ENCODE measurements at regions not wholly inside any gene's neighbourhood (a gene's known extent, or its start where the extent isn't known, plus 50 kb on each side); places are given as distances from the start of the nearest gene placed in this dataset.

DNA sequence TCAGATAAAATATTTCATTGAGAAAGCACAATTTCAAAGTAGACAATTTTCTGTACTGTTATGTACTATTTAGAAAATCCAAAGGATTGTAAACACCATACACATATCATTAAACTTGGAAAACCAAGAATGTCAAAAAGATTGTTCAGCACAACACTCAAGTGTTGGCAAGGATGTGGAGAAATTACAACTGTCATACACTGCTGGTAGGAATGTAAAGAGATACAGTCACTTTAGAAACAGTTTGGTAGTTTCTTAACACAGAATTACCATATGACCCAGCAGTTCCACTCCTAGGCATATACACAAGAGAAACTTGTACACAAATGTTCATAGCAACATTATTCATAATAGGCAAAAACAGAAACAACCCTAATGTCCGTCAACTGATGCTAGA lies 71.2 kb downstream of the OR2K2 start:
- no peaks in the 10 kb centered on the region for H3K9me3 ChIP-seq (ENCODE audit: control insufficient read depth in 2 of 3, low read length in 3 of 3)
- DNase-seq (no peak), ATAC-seq (no peak)
- H3K27me3 ChIP-seq (ENCODE audit: control insufficient read depth in 2 of 2, insufficient read depth in 2 of 2, low read length in 2 of 2) = no peaks in the 10 kb centered on the region
- Mint-ChIP-seq H3K4me3 (no peak overlapping the region), H3K9me3 (peaks cover 0 to 6% (median 0%) of the 10 kb centered on the region in 11 donors), H3K27me3 (peaks cover 0 to 18% (median 13%) of the 10 kb centered on the region in 5 donors), H3K27ac (no peak overlapping the region), H3K36me3 (no peaks in the 10 kb centered on the region), H3K4me1 (no peaks in the 10 kb centered on the region)
- ChIA-PET CTCF (no interaction called here), POLR2A (no interaction called here)
- H3K36me3 ChIP-seq (ENCODE audit: control insufficient read depth in 2 of 3, insufficient read depth in 3 of 3, low read length in 3 of 3) = no peaks in the 10 kb centered on the region
- intact Hi-C loops (cut with micrococcal nuclease) = no loop called here
- no peak overlapping the region for H3K4me3 ChIP-seq (ENCODE audit: low read length)
- H3K4me1 ChIP-seq (ENCODE audit: control insufficient read depth in 2 of 2, insufficient read depth in 2 of 2, low read length in 2 of 2) = no peaks in the 10 kb centered on the region
- no peak overlapping the region for H3K27ac ChIP-seq (ENCODE audit: low read depth, low read length)

DNA sequence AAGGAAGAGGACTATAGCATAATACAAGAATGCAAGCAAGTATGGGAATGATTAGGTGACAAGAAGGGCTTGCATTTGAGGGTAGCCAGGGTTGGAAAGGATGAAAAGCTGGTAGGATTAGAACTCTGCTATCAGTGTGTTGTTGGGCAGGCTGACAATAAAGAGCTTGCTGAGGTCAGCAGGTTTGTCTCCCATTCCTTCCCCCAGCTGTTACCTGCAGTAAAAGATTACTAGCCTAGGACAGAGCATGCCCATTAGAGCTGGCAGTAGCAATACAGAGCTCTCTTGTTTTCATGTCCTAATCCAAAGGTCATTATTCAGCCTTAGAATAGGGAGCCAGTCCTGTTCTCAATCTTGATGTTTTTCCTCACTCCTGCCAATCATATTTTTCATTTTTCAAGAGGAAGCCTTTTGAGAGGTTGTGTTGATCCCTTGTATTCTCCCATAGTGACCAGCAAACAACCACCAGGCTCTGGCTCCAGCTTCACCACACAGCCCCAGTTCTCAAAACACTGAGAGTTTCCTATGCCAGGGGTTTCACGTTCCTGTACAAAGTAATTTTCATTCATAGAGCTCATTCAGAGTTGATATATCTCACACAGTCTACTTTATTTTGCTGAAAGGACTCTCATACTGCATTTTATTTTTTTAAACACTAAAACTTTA lies 71.7 kb downstream of the OR2K2 start:
- no peak overlapping the region for H3K27ac Mint-ChIP-seq
- peaks cover 0 to 1% (median 0%) of the 10 kb centered on the region in 7 donors for H3K4me1 Mint-ChIP-seq
- no peak overlapping the region for H3K4me3 ChIP-seq (ENCODE audit: low read length)
- ChIA-PET POLR2A (no interaction called here), CTCF (no interaction called here)
- no peaks in the 10 kb centered on the region for H3K36me3 Mint-ChIP-seq
- no peaks in the 10 kb centered on the region for H3K27me3 ChIP-seq (ENCODE audit: control insufficient read depth in 2 of 2, insufficient read depth in 2 of 2, low read length in 2 of 2)
- no peak for DNase-seq
- ATAC-seq = no peak
- no peak overlapping the region for H3K27ac ChIP-seq (ENCODE audit: low read depth, low read length)
- intact Hi-C loops (cut with micrococcal nuclease) = no loop called here
- no peaks in the 10 kb centered on the region for H3K9me3 ChIP-seq (ENCODE audit: control insufficient read depth in 2 of 3, low read length in 3 of 3)
- H3K9me3 Mint-ChIP-seq = peaks cover 0 to 6% (median 0%) of the 10 kb centered on the region in 11 donors
- peaks cover 0 to 18% (median 13%) of the 10 kb centered on the region in 5 donors for H3K27me3 Mint-ChIP-seq
- H3K4me1 ChIP-seq (ENCODE audit: control insufficient read depth in 2 of 2, insufficient read depth in 2 of 2, low read length in 2 of 2) = no peaks in the 10 kb centered on the region
- H3K36me3 ChIP-seq (ENCODE audit: control insufficient read depth in 2 of 3, insufficient read depth in 3 of 3, low read length in 3 of 3) = no peaks in the 10 kb centered on the region
- no peak overlapping the region for H3K4me3 Mint-ChIP-seq

GRCh38 chr9:111253742-111254437 lies 76.1 kb downstream of the OR2K2 start:
- no peaks in the 10 kb centered on the region for H3K27me3 ChIP-seq (ENCODE audit: control insufficient read depth in 2 of 2, insufficient read depth in 2 of 2, low read length in 2 of 2)
- H3K27ac ChIP-seq (ENCODE audit: low read depth, low read length) = no peak overlapping the region
- peaks cover 0 to 1% (median 0%) of the 10 kb centered on the region in 7 donors for H3K4me1 Mint-ChIP-seq
- H3K4me3 Mint-ChIP-seq = no peak overlapping the region
- intact Hi-C loops (cut with micrococcal nuclease) = no loop called here
- peaks cover 0 to 10% (median 4%) of the 10 kb centered on the region in 5 donors for H3K27me3 Mint-ChIP-seq
- ChIA-PET POLR2A (no interaction called here), CTCF (no interaction called here)
- no peak overlapping the region for H3K4me3 ChIP-seq (ENCODE audit: low read length)
- no peaks in the 10 kb centered on the region for H3K36me3 Mint-ChIP-seq
- peaks cover 0 to 5% (median 0%) of the 10 kb centered on the region in 11 donors for H3K9me3 Mint-ChIP-seq
- H3K9me3 ChIP-seq (ENCODE audit: control insufficient read depth in 2 of 3, low read length in 3 of 3) = no peaks in the 10 kb centered on the region
- ATAC-seq (peak; percentile 32), DNase-seq (no peak)
- no peaks in the 10 kb centered on the region for H3K4me1 ChIP-seq (ENCODE audit: control insufficient read depth in 2 of 2, insufficient read depth in 2 of 2, low read length in 2 of 2)
- H3K36me3 ChIP-seq (ENCODE audit: control insufficient read depth in 2 of 3, insufficient read depth in 3 of 3, low read length in 3 of 3) = no peaks in the 10 kb centered on the region
- H3K27ac Mint-ChIP-seq = no peak overlapping the region

DNA sequence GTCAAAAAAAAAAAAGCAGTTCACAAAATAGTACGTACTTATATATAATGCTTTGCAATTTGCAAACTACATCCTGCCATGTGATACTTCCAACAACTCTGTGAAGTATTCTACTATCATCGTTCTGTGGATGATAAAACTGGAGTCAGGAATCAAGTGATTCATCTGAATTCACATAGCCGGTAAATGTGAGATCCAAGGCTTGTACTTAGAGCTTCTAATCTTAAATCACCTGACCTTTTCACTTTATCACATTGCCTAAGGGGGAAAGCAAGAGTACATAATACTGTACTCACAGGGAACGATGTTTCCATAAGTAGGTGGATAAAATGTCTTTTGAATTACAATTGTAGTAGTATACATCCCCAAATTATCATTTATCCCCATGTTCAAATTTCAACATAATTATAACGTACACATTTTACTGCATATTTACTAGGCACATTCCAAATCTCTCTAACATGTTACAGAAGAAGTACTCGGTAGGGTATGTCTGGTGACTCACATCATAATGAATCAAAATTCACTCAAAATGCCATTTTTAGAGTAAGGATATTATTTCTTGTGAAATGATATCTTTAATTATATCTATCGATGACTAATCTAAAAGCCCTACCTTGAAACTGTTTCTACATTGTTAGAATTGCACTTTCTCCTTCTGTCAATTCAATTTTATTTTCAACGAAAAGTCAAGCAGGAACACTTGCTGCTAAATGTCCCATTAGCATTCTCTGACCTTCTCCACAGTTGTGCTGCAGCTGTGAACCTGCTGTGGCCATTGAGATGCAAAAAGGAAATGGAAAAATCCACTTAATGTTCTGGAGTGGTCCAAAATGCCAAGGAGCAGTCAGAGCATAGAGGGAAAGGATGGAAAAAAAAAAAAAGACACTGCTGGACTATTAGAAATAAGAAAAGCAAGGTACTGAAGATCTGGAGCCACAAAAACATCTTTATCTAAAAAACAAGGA lies 78.9 kb downstream of the OR2K2 start:
- H3K4me3 Mint-ChIP-seq = no peak overlapping the region
- peaks cover 0 to 4% (median 0%) of the 10 kb centered on the region in 5 donors for H3K27me3 Mint-ChIP-seq
- H3K4me1 Mint-ChIP-seq = peaks cover 0 to 1% (median 0%) of the 10 kb centered on the region in 7 donors
- H3K27ac Mint-ChIP-seq = no peak overlapping the region
- intact Hi-C loops (cut with micrococcal nuclease) = no loop called here
- H3K27ac ChIP-seq (ENCODE audit: low read depth, low read length) = no peak overlapping the region
- ChIA-PET CTCF (no interaction called here), POLR2A (no interaction called here)
- H3K27me3 ChIP-seq (ENCODE audit: control insufficient read depth in 2 of 2, insufficient read depth in 2 of 2, low read length in 2 of 2) = no peaks in the 10 kb centered on the region
- DNase-seq (no peak), ATAC-seq (no peak)
- H3K4me3 ChIP-seq (ENCODE audit: low read length) = no peak overlapping the region
- H3K9me3 ChIP-seq (ENCODE audit: control insufficient read depth in 2 of 3, low read length in 3 of 3) = no peaks in the 10 kb centered on the region
- H3K36me3 ChIP-seq (ENCODE audit: control insufficient read depth in 2 of 3, insufficient read depth in 3 of 3, low read length in 3 of 3) = no peaks in the 10 kb centered on the region
- H3K4me1 ChIP-seq (ENCODE audit: control insufficient read depth in 2 of 2, insufficient read depth in 2 of 2, low read length in 2 of 2) = no peaks in the 10 kb centered on the region
- H3K36me3 Mint-ChIP-seq = no peaks in the 10 kb centered on the region
- peaks cover 0 to 3% (median 0%) of the 10 kb centered on the region in 11 donors for H3K9me3 Mint-ChIP-seq

DNA sequence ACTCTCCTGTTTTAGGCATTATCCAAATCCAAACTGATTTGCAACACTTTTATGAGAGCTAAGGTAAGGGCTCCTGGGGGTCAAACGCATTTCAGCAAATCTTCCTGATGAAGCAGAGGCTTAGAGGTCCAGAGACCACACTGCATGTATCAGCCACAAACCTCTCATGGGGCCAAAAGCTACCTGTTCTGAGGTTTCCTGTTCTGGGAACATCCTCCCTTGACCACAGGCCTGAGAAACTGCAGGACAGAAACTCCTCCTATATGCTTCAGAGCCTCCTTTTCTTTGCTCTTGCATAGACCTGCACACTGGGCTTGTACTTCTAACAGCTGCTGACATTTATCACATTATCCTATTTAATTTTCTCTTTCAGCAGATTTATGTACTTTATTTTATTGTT lies 92.6 kb downstream of the OR2K2 start:
- ChIA-PET POLR2A (no interaction called here), CTCF (no interaction called here)
- H3K4me3 Mint-ChIP-seq = no peak overlapping the region
- intact Hi-C loops (cut with micrococcal nuclease) = no loop called here
- H3K4me1 Mint-ChIP-seq = no peaks in the 10 kb centered on the region
- H3K36me3 ChIP-seq (ENCODE audit: control insufficient read depth in 2 of 3, insufficient read depth in 3 of 3, low read length in 3 of 3) = no peaks in the 10 kb centered on the region
- no peak overlapping the region for H3K4me3 ChIP-seq (ENCODE audit: low read length)
- no peaks in the 10 kb centered on the region for H3K36me3 Mint-ChIP-seq
- H3K27ac ChIP-seq (ENCODE audit: low read depth, low read length) = no peak overlapping the region
- no peak overlapping the region for H3K27ac Mint-ChIP-seq
- no peaks in the 10 kb centered on the region for H3K27me3 ChIP-seq (ENCODE audit: control insufficient read depth in 2 of 2, insufficient read depth in 2 of 2, low read length in 2 of 2)
- no peak for ATAC-seq
- H3K4me1 ChIP-seq (ENCODE audit: control insufficient read depth in 2 of 2, insufficient read depth in 2 of 2, low read length in 2 of 2) = no peaks in the 10 kb centered on the region
- no peaks in the 10 kb centered on the region for H3K9me3 Mint-ChIP-seq
- no peaks in the 10 kb centered on the region for H3K9me3 ChIP-seq (ENCODE audit: control insufficient read depth in 2 of 3, low read length in 3 of 3)
- DNase-seq = no peak
- H3K27me3 Mint-ChIP-seq = peaks cover 0 to 15% (median 9%) of the 10 kb centered on the region in 5 donors

GRCh38 chr9:111236332-111236731 lies 93.7 kb downstream of the OR2K2 start:
- ATAC-seq (no peak), DNase-seq (no peak)
- no peak overlapping the region for H3K4me3 Mint-ChIP-seq
- H3K36me3 Mint-ChIP-seq = no peaks in the 10 kb centered on the region
- Histone ChIP-seq H3K27ac (ENCODE audit: low read depth, low read length) (no peak overlapping the region), H3K36me3 (ENCODE audit: control insufficient read depth in 2 of 3, insufficient read depth in 3 of 3, low read length in 3 of 3) (no peaks in the 10 kb centered on the region), H3K4me1 (ENCODE audit: control insufficient read depth in 2 of 2, insufficient read depth in 2 of 2, low read length in 2 of 2) (no peaks in the 10 kb centered on the region), H3K4me3 (ENCODE audit: low read length) (no peak overlapping the region), H3K9me3 (ENCODE audit: control insufficient read depth in 2 of 3, low read length in 3 of 3) (no peaks in the 10 kb centered on the region), H3K27me3 (ENCODE audit: control insufficient read depth in 2 of 2, insufficient read depth in 2 of 2, low read length in 2 of 2) (no peaks in the 10 kb centered on the region)
- no peak overlapping the region for H3K27ac Mint-ChIP-seq
- H3K27me3 Mint-ChIP-seq = peaks cover 0 to 15% (median 4%) of the 10 kb centered on the region in 5 donors
- H3K9me3 Mint-ChIP-seq = no peaks in the 10 kb centered on the region
- CTCF ChIA-PET = interaction anchor here (0.5 kb wide), 1 partner anchor 58 kb away, joined by 3 read pairs; no protein-coding TSS in a partner anchor
- no peaks in the 10 kb centered on the region for H3K4me1 Mint-ChIP-seq
- intact Hi-C loops (cut with micrococcal nuclease) = no loop called here
- POLR2A ChIA-PET = no interaction called here

Data from naive thymus-derived CD4-positive, alpha-beta T cell (primary cell).